H1 (cell line): ENCODE measurements at regions not wholly inside any gene's neighbourhood (a gene's known extent, or its start where the extent isn't known, plus 50 kb on each side); places are given as distances from the start of the nearest gene placed in this dataset.

Experiments used
- CTCF ChIP-seq, 3 experiments: IDR thresholded peaks; 1 replicate in 2 of 3; 2 replicates in 1 of 3; pipeline versions ENCODE4 v1.5.1 to v1.6.1; 2011; ENCODE audit warnings: low read length in 3 of 3, mild to moderate bottlenecking in 3 of 3, inconsistent platforms in 2 of 3, low read depth in 1 of 3, moderate library complexity in 1 of 3; ENCODE audit not compliant: insufficient read depth in 1 of 3; ENCODE audit errors: control extremely low read depth in 1 of 3
- FOSL1 ChIP-seq: IDR thresholded peaks from 2 replicates; pipeline ENCODE4 v1.6.1; 2011; ENCODE audit warnings: mild to moderate bottlenecking, low read depth, low read length, moderate library complexity; ENCODE audit not compliant: insufficient read depth
- GABPA ChIP-seq: IDR thresholded peaks from 2 replicates; pipeline ENCODE4 v1.6.1; 2011; ENCODE audit warnings: mild to moderate bottlenecking, low read length, moderate library complexity, borderline replicate concordance; ENCODE audit not compliant: insufficient read depth
- JUND ChIP-seq: IDR thresholded peaks from 2 replicates; pipeline ENCODE4 v1.6.1; 2011; ENCODE audit warnings: mild to moderate bottlenecking, improper control_type of control experiment, low read length
- MAX ChIP-seq: IDR thresholded peaks from 2 replicates; pipeline ENCODE4 v1.6.1; 2012; ENCODE audit warnings: inconsistent platforms
- POLR2A ChIP-seq, 2 experiments: IDR thresholded peaks; 1 replicate in 1 of 2; 2 replicates in 1 of 2; pipeline ENCODE4 v1.6.1; 2011; ENCODE audit warnings: low read depth in 2 of 2, low read length in 2 of 2, mild to moderate bottlenecking in 2 of 2; ENCODE audit errors: control extremely low read depth in 1 of 2
- POLR2AphosphoS5 ChIP-seq: IDR thresholded peaks from 2 replicates; pipeline ENCODE4 v1.6.1; 2011; ENCODE audit warnings: low read depth, low read length
- RAD21 ChIP-seq, 2 experiments: IDR thresholded peaks in 1 of 2; conservative IDR thresholded peaks in 1 of 2; 2 replicates each; pipeline ENCODE4 v1.6.1; 2011; ENCODE audit warnings: low read depth in 2 of 2, low read length in 2 of 2, improper control_type of control experiment in 1 of 2, inconsistent platforms in 1 of 2, mild to moderate bottlenecking in 1 of 2, moderate library complexity in 1 of 2
- RFX5 ChIP-seq: IDR thresholded peaks from 2 replicates; pipeline ENCODE4 v1.6.1; 2011; ENCODE audit warnings: low read depth, low read length, improper control_type of control experiment, borderline replicate concordance
- SAP30 ChIP-seq: fragments of 300-600 bp; sonication (generic); IDR thresholded peaks from 2 replicates; pipeline ENCODE4 v1.7.1; 2012; ENCODE audit warnings: low read length, moderate library complexity, mild to moderate bottlenecking, inconsistent platforms; ENCODE audit not compliant: insufficient read depth, insufficient replicate concordance
- SIN3A ChIP-seq, 2 experiments: IDR thresholded peaks in 1 of 2; conservative IDR thresholded peaks in 1 of 2; 2 replicates each; pipeline ENCODE4 v1.6.1; 2011 to 2012; ENCODE audit warnings: low read length in 2 of 2, improper control_type of control experiment in 1 of 2, low read depth in 1 of 2, mild to moderate bottlenecking in 1 of 2
- SRF ChIP-seq: IDR thresholded peaks from 2 replicates; pipeline ENCODE4 v1.6.1; 2011; ENCODE audit warnings: mild to moderate bottlenecking, low read depth, low read length, moderate library complexity
- TCF12 ChIP-seq: IDR thresholded peaks from 2 replicates; pipeline ENCODE4 v1.6.1; 2011; ENCODE audit warnings: low read depth, mild to moderate bottlenecking, low read length

GRCh38 chr13:85093808-85094207, 705.4 kb downstream of the SLITRK6 start:
- TF ChIP-seq SRF (no peak), POLR2A (IDR thresholded peaks at IDR 0.05; ENCODE audit: control extremely low read depth in 1 of 2, low read depth in 2 of 2, low read length in 2 of 2) (no peak), JUND (no peak), CTCF (IDR thresholded peaks at IDR 0.05; ENCODE audit: control extremely low read depth in 1 of 3, insufficient read depth in 1 of 3, low read depth in 1 of 3, low read length in 3 of 3) (no peak), RFX5 (no peak), TCF12 (no peak), MAX (no peak), SIN3A (conservative IDR thresholded peaks at IDR 0.05 in 1 of 2, IDR thresholded peaks at IDR 0.05 in 1 of 2; ENCODE audit: low read depth in 1 of 2, low read length in 2 of 2) (no peak), GABPA (no peak), POLR2AphosphoS5 (no peak), RAD21 (IDR thresholded peaks at IDR 0.05 in 1 of 2, conservative IDR thresholded peaks at IDR 0.05 in 1 of 2; ENCODE audit: low read depth in 2 of 2, low read length in 2 of 2) (no peak), FOSL1 (no peak), SAP30 (no peak)
